Keratinocyte (primary cell): ENCODE measurements at regions not wholly inside any gene's neighbourhood (a gene's known extent, or its start where the extent isn't known, plus 50 kb on each side); places are given as distances from the start of the nearest gene placed in this dataset.
"Not testable (repeated sequence)": the region's sequence is repeated elsewhere in the genome, so short reads cannot be mapped to it uniquely, and the experiment has no call there.

Source experiments
- DNase-seq: peaks from one replicate; pipeline ENCODE4 v3.0.0-alpha.2; 2011; ENCODE audit warnings: low read depth, missing footprints, low spot score
- FAIRE-seq: peaks from 2 replicates; lab custom pipeline; 2011; peaks lifted over from hg19 to GRCh38; lab: Jason Lieb, UNC
- H2AFZ ChIP-seq: 2 replicates; pipeline ENCODE4 v1.6.0; 2012; ENCODE audit warnings: low read length, control low read depth, inconsistent platforms; ENCODE audit not compliant: control insufficient read depth
- H3K27ac ChIP-seq: 2 replicates; pipeline ENCODE4 v1.5.1; 2011; ENCODE audit warnings: low read length; ENCODE audit not compliant: control insufficient read depth, insufficient read depth
- H3K27me3 ChIP-seq: 3 replicates; pipeline ENCODE4 v1.6.0; 2011; ENCODE audit warnings: low read length; ENCODE audit not compliant: control insufficient read depth, insufficient read depth; ENCODE audit errors: extremely low read depth
- H3K36me3 ChIP-seq, 2 experiments: 2 replicates in 1 of 2; 3 replicates in 1 of 2; pipeline ENCODE4 v1.5.1; 2011; ENCODE audit warnings: low read length in 2 of 2, mild to moderate bottlenecking in 1 of 2; ENCODE audit not compliant: control insufficient read depth in 2 of 2, insufficient read depth in 2 of 2; ENCODE audit errors: extremely low read depth in 1 of 2
- H3K4me1 ChIP-seq: 3 replicates; pipeline ENCODE4 v1.5.1; 2011; ENCODE audit warnings: low read length; ENCODE audit not compliant: control insufficient read depth, insufficient read depth; ENCODE audit errors: extremely low read depth
- H3K4me2 ChIP-seq: 3 replicates; pipeline ENCODE4 v1.6.0; 2011; ENCODE audit warnings: low read depth, low read length; ENCODE audit not compliant: control insufficient read depth, insufficient read depth; ENCODE audit errors: extremely low read depth
- H3K4me3 ChIP-seq, 3 experiments: fragments of 200-600 bp in 1 of 3; sonication (generic) in 1 of 3; 2 replicates in 2 of 3; 3 replicates in 1 of 3; pipeline ENCODE4 v1.5.1; 2011 to 2016; ENCODE audit warnings: low read length in 3 of 3, mild to moderate bottlenecking in 3 of 3, control low read depth in 2 of 3, inconsistent platforms in 1 of 3, low read depth in 1 of 3, mixed read lengths in 1 of 3, mixed run types in 1 of 3, moderate library complexity in 1 of 3; ENCODE audit not compliant: control insufficient read depth in 2 of 3, insufficient read depth in 2 of 3; ENCODE audit errors: extremely low read depth in 1 of 3
- H3K79me2 ChIP-seq: 2 replicates; pipeline ENCODE4 v1.6.0; 2012; ENCODE audit warnings: low read length; ENCODE audit not compliant: control insufficient read depth, insufficient read depth
- H3K9ac ChIP-seq: 3 replicates; pipeline ENCODE4 v1.6.0; 2011; ENCODE audit warnings: low read length; ENCODE audit not compliant: control insufficient read depth, insufficient read depth; ENCODE audit errors: extremely low read depth
- H3K9me1 ChIP-seq: 3 replicates; pipeline ENCODE4 v1.6.0; 2011; ENCODE audit warnings: low read length; ENCODE audit not compliant: control insufficient read depth, insufficient read depth; ENCODE audit errors: extremely low read depth
- H3K9me3 ChIP-seq: 2 replicates; pipeline ENCODE4 v1.5.1; 2012; ENCODE audit warnings: low read depth, low read length; ENCODE audit not compliant: control insufficient read depth
- H4K20me1 ChIP-seq: 3 replicates; pipeline ENCODE4 v1.6.0; 2011; ENCODE audit warnings: low read length; ENCODE audit not compliant: control insufficient read depth, insufficient read depth; ENCODE audit errors: extremely low read depth
- EZH2 ChIP-seq: IDR thresholded peaks from one replicate; pipeline ENCODE4 v1.6.1; 2012; ENCODE audit warnings: inconsistent platforms, mild to moderate bottlenecking, low read length, moderate library complexity
- dilution Hi-C: fragments of 300-500 bp; cut with MboI; formaldehyde crosslinking; loops from one replicate; pipeline ENCODE4 v1.7.0; 2020; ENCODE audit warnings: low sequenced_read_pairs; ENCODE audit not compliant: extremely low pct_ligation_motif_present
- TF ChIP-seq, protein P1 (sequence below), 3 experiments: IDR thresholded peaks in 1 of 3; conservative IDR thresholded peaks in 1 of 3; optimal IDR thresholded peaks in 1 of 3; 2 replicates in 2 of 3; 3 replicates in 1 of 3; pipeline versions ENCODE3 to v1.5.1; 2011; ENCODE audit warnings: low read length in 3 of 3, mild to moderate bottlenecking in 3 of 3, moderate library complexity in 2 of 3, control low read depth in 1 of 3, inconsistent platforms in 1 of 3; ENCODE audit not compliant: insufficient read depth in 2 of 3; ENCODE audit errors: extremely low read depth in 1 of 3

DNA sequence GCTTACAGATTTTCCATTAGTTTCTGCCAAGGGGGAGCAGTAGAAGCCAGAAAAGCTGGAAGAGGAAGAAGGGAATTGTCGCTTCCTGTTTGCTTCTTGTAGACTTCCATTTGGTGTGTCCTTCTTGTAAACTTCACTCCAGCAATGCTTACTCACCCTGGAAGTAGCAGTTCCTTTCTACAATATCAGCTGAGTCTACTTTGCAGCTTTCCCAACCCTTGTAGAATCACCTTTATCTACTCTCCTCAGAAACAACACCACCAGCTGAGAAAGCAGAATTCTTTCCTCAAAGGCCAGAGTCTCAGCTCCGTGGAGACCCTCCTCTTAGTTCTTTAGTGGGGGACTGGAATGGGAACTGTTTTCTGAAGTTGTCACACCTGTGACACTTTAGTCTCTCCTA lies 1136.7 kb upstream of the TMPRSS15 start:
- DNase-seq = no peak
- Histone ChIP-seq H3K27me3 (no peaks in the 10 kb centered on the region), H3K27ac (no peak overlapping the region), H3K9ac (no peak overlapping the region), H3K36me3 (no peaks in the 10 kb centered on the region), H3K4me2 (no peak overlapping the region), H4K20me1 (no peaks in the 10 kb centered on the region), H3K79me2 (no peaks in the 10 kb centered on the region), H3K4me3 (no peak overlapping the region), H3K9me1 (no peaks in the 10 kb centered on the region), H2AFZ (no peak overlapping the region), H3K9me3 (no peaks in the 10 kb centered on the region), H3K4me1 (no peaks in the 10 kb centered on the region)
- TF ChIP-seq, protein P1, sequence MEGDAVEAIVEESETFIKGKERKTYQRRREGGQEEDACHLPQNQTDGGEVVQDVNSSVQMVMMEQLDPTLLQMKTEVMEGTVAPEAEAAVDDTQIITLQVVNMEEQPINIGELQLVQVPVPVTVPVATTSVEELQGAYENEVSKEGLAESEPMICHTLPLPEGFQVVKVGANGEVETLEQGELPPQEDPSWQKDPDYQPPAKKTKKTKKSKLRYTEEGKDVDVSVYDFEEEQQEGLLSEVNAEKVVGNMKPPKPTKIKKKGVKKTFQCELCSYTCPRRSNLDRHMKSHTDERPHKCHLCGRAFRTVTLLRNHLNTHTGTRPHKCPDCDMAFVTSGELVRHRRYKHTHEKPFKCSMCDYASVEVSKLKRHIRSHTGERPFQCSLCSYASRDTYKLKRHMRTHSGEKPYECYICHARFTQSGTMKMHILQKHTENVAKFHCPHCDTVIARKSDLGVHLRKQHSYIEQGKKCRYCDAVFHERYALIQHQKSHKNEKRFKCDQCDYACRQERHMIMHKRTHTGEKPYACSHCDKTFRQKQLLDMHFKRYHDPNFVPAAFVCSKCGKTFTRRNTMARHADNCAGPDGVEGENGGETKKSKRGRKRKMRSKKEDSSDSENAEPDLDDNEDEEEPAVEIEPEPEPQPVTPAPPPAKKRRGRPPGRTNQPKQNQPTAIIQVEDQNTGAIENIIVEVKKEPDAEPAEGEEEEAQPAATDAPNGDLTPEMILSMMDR (optimal IDR thresholded peaks at IDR 0.05 in 1 of 3, IDR thresholded peaks at IDR 0.05 in 1 of 3, conservative IDR thresholded peaks at IDR 0.05 in 1 of 3; ENCODE audit: extremely low read depth in 1 of 3, insufficient read depth in 2 of 3, low read length in 3 of 3) = no peak
- no peak for TF ChIP-seq EZH2
- dilution Hi-C loops = no loop called here
- no peak for FAIRE-seq

DNA sequence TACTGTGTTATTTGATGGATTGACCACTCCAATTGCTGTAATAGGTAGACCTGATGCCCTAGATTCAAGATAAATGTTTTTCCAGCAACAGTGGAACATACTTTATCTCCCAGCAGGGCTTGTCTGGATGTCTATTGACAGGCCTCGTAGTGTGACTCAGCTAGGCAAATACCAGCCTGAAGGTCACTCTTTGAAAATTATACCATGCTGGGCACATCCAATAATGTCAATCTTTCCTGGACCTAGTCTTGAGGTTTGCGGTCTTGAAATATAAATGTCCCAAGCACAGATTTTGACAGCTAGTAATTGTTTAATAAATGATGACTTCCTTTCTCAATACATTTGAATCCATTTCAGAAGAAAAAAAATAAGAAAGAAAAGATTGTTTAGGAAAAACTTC lies 1138.0 kb upstream of the TMPRSS15 start:
- no peaks in the 10 kb centered on the region for H3K79me2 ChIP-seq
- no peaks in the 10 kb centered on the region for H3K27me3 ChIP-seq
- H4K20me1 ChIP-seq = no peaks in the 10 kb centered on the region
- H3K9me1 ChIP-seq = no peaks in the 10 kb centered on the region
- H3K27ac ChIP-seq = no peak overlapping the region
- no peak overlapping the region for H3K4me2 ChIP-seq
- dilution Hi-C loops = no loop called here
- H3K9me3 ChIP-seq = peaks cover 2% of the 10 kb centered on the region
- H2AFZ ChIP-seq = no peak overlapping the region
- FAIRE-seq (no peak), DNase-seq (no peak)
- H3K9ac ChIP-seq = no peak overlapping the region
- no peaks in the 10 kb centered on the region for H3K36me3 ChIP-seq
- TF ChIP-seq EZH2 = no peak
- TF ChIP-seq, protein P1 (optimal IDR thresholded peaks at IDR 0.05 in 1 of 3, IDR thresholded peaks at IDR 0.05 in 1 of 3, conservative IDR thresholded peaks at IDR 0.05 in 1 of 3; ENCODE audit: extremely low read depth in 1 of 3, insufficient read depth in 2 of 3, low read length in 3 of 3) = no peak
- no peaks in the 10 kb centered on the region for H3K4me1 ChIP-seq
- H3K4me3 ChIP-seq = no peak overlapping the region

DNA sequence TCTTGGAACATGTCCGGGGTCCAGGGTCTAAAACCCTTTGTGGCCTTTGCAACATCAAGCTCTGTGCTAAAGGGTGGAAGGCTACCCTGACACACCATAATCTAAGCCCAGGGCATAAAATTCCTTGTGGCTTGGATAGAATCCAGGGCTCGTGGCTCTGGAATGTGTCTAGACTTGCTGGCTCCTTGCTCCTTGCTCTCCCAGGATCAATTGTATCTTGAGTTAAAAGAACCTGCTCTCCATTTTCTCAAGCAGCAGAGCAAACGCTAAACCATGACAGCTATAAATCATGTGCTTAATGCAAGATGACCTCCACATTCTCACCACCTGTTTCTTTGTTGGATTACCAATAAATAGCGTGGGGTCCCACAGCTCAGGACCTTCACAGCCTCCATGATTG lies 1140.9 kb upstream of the TMPRSS15 start:
- H3K4me3 ChIP-seq, H3K36me3 ChIP-seq, H3K27ac ChIP-seq, H3K4me2 ChIP-seq, H2AFZ ChIP-seq, dilution Hi-C loops, H3K27me3 ChIP-seq, H3K9me1 ChIP-seq, DNase-seq, H3K9ac ChIP-seq, H4K20me1 ChIP-seq, FAIRE-seq, H3K9me3 ChIP-seq, H3K4me1 ChIP-seq, H3K79me2 ChIP-seq: not testable (repeated sequence)
